NCI-H2196 (cell line): ENCODE measurements at regions not wholly inside any gene's neighbourhood (a gene's known extent, or its start where the extent isn't known, plus 50 kb on each side); places are given as distances from the start of the nearest gene placed in this dataset.
"Not testable (repeated sequence)": the region's sequence is repeated elsewhere in the genome, so short reads cannot be mapped to it uniquely, and the experiment has no call there.

Source experiments
- DNase-seq: peaks from one replicate; lab custom pipeline; 2025; ENCODE audit not compliant: unreplicated experiment; lab: John Stamatoyannopoulos, UW

DNA sequence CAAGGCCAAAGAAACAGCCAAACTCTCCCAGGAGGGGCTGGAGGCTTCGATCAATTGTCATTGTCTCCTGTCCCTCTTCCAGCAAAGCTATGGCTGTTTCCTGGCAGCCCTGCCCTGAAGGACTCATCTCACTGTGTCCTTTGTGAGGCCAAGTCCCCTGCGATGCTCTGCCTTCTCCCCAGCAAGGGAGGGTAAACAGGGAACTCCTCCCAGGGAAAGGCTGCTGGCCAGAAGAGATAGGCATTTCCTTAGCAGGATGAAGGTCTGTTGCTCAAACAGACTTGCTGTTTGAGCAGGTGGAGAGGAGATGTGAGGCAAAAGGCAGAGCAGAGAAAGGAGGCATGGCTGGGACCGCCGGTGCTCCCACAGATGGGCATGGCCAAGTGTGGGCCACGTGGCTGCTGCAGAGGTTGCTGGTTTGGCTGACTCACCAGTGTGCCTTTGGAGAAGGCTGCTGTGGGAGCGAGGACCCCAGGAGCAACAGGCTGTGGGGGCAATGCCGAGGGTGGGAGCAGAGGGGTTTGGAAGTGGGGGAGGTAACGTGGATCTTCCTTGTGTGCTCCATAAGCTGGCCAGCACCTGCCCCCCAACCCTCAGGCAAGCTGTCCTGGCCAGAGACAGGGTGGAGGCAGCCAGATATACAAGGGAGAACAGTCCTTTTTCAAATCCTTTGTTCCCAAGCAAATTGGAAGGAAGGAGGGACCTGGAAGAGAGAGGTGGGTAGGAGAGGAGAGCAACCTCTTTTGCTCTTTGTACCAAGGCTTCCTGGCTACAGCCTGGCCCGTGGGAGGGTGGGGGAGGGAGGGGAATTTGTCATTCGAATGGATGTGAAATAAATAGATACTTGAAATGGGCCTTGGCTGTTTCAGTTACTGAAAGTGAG is 449.8 kb downstream of the SIPA1L2 start:
- DNase-seq: no peak

DNA sequence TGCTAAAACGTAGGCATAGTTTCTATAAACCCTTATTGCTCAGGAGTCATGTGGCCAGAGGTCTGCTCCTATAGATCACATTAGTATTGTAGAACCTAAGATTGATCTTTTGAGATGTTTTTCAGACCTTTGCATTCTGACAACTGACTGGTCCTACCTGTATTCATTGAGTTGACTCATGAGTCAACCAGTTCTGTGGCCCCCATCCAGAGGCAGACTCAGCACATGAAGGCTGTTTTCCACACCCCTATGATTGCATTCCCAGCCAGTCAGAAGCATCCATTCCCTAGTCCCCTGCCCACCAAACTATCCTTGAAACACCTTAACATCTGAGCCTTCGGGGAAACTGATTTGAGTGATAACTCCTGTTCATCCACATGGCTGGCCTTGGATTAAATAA is 451.7 kb downstream of the SIPA1L2 start:
- no peak for DNase-seq

DNA sequence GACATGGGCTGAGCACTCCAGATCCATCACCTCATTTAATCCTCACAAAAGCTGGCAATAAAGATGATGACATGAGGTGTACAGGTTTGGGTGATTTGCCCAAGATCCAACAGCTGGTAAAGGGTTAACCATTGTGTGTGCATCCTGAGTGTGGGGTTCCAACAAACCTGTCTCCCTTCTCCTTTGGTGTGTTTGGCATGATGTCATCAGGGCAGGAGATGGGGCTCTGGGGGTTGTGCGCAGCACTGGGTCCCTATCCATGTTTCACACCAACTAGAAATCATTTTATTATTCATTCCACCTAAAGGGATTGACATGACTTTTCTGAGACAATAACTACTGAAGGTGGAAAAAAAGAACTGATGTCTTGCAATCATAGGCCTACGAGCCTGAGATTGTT is 452.5 kb downstream of the SIPA1L2 start:
- DNase-seq: no peak

DNA sequence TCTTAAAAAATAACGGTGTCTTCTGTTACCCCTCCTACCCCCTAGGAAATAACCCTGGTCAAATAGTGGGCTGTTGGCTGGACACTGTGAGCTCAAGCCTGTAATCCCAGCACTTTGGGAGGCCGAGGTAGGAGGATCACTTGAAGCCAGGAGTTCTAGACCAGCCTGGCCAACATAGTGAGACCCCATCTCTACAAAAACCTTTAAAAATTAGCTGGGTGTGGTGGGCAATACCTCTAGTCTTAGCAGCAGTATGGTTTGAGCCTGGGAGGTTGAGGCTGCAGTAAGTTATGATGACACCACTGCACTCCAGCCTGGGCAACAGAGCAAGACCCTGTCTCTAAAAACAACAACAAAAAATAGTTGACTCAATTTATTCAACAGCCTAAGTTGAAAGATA is 453.7 kb downstream of the SIPA1L2 start:
- no peak for DNase-seq

DNA sequence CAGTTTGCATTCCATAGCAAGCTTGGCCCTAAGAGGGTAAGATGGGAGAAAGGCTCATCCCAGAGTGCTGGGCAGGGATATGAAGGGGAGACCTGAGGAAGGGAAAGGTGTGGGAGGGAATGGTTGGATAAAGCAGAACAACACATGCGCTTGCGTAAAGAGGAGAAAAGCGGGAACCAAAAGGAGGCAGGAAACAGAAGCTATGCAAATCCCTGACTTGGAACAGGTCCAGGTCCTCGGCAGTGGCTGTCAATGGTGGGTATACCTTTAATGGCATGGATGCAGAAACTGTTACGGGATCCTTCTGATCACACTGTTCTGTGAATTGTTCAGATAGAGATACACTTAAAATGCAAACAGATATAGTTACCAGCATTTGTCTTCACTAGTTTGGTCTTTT is 455.6 kb downstream of the SIPA1L2 start:
- no peak for DNase-seq

DNA sequence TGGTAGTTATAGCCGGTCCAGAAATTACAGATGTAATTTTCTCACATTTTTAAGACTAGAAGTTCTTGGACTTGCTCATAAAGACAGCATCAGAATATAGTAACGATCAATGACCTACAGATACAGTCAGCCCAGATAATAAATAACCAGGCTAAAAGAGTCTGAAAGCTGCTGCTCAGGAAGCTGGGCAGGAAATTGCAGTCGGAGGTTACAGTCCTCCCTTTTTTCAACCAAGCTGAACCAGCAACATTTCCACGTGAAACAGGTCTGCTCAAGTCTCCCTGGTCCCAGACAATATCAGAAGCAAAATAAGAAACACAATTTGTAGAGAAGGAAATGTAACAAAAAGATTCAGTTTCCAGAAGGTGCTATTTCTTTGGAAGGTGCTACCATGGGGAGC is 457.4 kb downstream of the SIPA1L2 start:
- no peak for DNase-seq

DNA sequence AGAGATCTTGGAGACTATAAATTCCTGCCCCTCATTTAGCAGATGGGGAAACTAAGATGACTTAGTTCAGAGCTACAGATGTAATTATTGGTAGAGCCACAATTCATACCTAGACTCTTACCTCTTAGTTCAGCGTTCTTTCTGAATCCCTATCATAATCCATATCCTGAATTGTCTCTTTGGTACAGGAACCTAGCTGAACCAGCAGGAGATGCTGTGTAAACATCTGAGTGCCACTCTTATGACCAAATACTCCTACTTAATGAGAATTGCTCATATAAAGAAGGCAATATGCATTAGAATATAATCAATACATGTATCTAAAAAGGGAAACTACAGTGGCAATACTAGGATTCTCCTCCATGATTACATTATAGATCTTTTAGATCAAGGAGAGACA is 459.0 kb downstream of the SIPA1L2 start:
- DNase-seq: no peak

DNA sequence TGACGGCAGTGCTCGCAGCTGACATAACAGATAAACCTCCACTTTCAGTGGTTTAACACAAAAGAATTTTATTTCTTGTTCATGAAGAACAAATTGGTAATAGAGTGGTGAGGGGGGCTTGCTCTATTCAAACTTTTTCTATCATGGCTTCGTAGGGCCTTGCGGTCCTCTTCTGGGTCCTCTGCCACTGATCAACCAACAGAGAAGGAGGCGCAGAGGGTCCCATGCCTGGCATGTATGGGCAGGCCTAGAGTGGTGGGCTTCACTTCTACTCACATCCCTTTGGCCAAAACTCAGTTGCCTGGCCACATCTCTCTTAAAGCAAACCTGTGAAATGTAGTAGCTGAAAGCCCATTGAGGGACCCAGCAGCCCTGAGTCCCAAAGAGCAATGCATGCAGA is 460.5 kb downstream of the SIPA1L2 start:
- no peak for DNase-seq

DNA sequence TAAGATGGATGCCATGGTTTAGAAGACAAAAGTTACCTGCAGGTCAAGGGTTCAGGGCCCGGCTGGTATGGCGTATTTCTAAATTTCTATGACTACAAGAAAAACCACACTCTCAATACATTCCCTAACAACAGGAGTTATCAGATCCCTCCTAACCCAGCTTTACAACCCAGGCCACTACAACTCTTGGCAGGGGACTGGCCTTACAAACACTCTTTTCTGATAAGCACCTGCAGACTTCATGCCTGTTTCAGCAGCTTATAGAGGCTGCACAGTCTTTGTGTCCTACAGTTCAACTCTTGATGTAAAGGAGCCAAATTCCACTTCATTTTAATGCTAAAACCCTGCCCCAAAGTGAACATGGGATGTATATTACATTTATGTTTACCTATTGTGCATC is 461.4 kb downstream of the SIPA1L2 start:
- no peak for DNase-seq

DNA sequence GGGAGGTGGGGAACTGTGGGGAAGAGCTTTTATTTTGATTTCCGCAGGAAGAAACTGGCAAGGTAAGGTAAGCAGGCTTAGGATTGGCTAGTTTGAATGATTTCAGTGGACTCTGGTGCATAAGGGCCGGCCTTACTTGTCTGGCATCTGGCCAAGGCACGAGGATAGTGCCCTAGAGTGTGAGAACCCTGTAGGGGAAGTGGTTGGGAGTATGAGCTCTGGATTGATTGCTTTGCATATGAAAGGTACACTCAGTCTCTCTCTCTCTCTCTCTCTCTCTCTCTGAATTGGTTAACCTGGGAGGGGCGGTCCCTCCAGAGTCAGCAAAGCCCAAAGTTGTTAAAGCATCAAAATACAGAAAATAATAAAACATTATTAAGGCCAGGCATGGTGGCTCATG is 463.0 kb downstream of the SIPA1L2 start:
- no peak for DNase-seq

DNA sequence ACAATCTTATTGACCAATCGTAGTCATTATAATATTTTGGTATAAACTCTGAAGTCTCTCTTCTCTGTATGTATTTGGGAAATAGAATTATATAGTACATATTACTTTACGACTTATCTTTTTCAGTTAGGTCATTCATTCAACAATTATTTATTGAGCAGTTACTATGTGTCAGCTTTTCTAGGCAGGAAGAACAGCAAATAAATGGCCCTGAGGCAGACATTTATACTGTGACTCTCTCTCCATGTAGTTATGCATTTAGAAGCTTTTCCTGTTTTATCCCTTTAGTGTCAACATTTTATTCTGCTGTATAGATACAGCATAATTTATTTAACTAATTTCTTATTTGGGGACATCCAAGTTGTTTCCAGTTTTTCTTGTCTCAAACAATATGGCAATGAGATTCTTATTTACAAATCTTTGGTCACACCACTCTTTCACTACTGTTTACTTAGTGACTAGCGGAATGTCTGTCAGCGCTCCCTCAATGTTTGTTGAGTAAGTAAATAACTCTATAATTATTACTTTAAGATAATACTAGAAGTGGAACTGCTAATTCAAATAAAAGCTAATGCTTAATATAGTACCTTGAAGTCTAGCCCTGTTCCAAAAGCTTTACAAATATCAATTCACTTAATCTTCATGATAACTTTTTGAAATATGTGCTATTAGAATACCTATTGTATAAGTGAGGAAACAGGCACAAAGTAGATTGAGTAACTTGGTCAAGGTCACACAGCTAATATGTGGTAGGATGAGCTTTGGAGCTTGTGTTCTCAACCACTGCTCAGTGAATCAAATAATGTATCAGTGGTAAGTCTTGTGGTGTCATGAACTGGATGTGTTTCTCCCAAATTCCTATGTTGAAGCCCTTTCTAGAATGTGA is 465.6 kb downstream of the SIPA1L2 start:
- DNase-seq: no peak

DNA sequence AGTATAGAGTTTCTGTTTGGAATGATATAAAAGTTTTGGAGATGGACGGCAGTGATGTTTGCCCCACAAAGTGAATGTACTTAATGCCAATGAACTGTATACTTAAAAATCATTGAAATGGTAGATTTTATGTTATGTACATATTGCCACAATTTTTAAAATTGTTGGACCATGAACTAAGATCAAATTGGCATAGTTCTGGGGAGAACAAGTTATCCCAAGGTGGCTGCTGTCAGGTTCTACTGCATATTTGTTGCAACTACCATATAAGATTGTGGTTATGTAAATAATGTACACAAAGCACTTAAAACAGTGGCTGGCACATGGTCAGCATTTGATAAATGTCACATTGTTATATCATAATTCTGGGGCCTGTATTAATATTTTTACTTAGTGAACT is 466.4 kb downstream of the SIPA1L2 start:
- DNase-seq: no peak

DNA sequence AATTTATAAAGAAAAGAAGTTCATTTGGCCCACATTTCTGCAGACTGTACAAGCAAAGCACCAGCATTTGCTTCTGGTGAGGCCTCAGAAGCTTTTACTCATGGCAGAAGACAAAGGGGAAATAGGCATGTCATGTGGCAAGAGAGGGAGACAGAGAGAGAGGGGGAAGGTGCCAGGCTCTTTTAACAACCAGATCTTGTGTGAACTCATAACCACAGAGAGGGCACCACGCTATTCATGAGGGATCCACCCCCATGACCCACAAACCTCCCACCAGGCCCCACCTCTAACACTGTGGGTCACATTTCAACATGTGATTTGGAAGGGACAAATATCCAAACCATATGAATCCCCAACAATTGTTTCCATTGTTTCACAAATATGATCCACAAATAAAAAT is 467.9 kb downstream of the SIPA1L2 start:
- no peak for DNase-seq

DNA sequence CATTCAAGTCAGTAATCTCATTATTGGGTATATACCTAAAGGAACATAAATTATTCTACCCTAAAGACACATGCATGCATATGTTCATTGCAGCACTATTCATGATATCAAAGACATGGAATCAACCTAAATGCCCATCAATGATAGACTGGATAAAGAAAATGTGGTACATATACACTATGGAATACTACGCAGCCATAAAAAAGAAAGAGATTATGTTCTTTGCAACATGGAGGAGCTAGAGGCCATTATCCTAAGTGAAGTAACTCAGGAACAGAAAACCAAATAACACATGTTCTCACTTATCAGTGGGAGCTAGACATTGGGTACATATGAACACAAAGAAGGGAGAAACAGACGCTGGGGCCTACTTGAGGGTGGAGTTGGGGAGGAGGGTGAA is 471.4 kb downstream of the SIPA1L2 start:
- DNase-seq: not testable (repeated sequence)

DNA sequence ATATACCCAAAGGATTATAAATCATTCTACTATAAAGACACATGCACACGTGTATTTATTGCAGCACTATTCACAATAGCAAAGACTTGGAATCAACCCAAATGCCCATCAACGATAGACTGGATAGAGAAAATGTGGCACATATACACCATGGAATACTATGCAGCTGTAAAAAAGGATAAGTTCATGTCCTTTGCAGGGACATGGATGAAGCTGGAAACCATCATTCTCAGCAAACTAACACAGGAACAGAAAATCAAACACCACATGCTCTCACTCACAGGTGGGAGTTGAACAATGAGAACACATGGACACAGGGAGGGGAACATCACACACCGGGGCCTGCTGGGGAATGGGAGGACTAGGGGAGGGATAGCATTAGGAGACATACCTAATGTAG is 473.9 kb downstream of the SIPA1L2 start:
- not testable (repeated sequence) for DNase-seq

DNA sequence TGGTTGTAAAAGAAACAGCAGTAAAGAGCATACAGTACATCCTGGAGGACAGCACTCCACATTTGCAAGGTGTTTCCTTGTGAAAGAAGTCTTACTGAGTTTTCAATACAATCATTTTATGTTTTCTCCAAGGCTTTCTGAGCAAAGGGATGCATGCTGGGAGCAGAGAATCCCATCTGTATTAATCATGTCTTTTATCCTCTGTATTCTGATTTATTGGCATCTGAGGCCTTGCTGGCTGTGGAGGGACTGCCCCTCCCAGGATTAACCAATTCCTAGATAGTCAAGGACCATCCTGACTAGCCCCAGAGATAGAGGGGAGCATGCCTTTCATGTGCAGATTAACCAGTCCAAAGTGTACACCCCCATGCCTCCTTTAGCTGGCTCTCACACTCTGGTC is 476.3 kb downstream of the SIPA1L2 start:
- no peak for DNase-seq

DNA sequence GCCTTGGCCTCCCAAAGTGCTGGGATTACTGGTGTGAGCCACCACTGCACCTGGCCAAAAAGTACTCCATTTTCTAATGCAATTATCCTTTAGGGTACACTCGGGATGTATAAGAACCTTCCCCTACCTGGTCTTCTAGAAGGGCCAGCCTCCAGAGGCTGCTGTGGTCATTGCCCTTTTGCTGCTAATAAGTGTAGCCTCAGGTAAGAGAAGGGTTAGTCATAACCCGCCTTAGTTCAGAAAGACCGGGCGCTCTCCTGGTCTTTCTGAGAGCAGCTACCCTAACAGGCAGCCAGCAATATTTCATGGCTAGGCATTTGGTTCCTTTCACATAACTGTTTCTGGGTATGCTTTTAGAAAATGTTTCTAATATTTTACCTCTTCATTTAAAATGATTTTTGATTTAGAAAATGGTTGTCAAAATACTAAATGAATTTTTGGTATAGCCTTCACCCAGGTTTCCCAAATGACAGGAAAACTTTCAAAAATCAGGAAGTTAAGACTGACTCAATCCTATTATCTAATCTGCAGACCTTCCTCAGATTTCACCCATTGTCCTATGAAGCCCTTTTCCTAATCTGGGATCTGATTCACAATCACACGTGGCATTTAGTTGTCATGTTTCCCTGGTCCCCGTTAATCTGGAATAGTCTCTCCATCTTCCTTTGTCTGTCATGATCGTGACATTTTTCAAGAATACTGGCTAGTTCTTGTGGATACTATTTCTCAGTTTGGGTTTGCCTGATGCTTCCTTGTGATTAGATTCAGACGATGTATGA is 479.0 kb downstream of the SIPA1L2 start:
- DNase-seq: no peak

DNA sequence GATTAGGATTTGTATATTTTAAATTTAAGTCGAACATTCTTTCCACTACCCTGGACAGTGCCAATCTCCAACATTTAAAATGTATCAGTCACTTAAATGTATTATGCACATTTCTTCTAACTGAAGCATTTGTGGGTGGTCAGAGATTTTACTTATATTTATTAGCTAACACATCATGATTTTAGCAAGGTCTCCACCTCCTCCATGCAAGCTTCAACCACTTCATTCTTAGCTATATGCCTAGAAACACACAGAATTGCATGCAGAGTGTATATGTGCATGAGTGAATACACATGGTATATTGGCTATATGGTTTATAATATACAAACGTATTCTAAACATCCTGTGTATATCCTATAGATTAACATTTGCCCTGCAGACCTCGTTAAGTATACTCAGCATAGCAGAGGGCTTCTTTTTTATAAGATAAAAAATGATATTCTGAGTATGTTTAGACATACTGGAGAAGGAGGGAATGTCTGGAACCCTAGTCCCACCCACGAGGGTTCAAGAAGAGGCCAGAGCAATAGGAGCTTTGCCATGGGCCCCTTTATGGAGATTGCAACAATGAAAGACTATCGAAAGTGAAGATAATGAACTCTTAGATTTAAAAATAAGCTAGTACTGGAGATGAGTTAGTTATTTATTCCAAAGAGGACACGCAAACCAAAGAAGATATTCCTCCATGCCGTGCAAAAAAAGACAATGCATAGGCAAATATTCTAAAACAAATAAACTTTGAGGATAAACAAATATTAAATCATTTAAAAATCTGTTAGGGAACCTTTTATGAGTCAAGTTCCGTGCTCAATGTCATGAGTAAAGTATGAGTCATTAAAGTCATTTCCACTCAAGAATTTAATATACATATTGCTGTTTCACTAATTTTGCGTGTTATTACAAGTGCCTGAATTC is 480.4 kb downstream of the SIPA1L2 start:
- DNase-seq: no peak

DNA sequence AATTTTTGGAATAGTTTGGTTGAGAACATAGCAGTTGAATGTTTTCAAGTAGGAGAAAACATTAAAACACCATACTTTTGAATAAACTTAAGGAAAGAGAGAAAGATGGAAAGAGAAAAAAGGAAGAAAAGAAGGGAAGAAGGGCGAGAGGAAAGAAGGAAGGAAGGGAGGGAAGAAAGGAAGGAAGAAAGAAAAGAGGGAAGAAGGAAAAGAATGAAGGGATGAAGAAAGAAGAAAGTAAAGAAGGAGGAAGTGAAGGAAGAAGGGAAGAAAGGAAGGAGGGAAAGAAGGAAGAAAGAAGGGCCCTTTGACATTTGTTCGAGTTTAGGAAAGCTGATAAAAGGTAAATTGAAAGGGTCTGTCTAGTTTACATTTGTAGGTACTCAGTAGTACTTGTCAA is 482.7 kb downstream of the SIPA1L2 start:
- no peak for DNase-seq

DNA sequence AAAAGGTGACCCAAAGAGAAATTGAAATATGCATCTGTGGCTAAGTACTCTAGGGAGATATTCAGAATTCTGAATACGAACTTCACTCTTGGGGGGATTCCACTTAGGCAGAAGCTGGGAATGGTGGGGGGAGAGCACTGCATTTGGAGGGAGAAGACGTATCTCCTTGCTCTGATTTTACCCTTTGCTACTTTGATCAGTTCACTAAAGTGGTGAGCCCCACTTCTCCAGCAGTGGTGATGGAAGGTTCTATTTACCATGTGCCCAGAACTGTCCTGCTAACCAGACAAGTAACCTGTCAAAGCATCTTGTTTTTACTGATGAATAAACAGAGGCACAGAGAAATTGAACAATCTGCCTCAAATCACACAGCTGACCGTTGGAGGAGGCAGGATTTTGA is 483.4 kb downstream of the SIPA1L2 start:
- no peak for DNase-seq
